ENCODE measurements at regions not wholly inside any gene's neighbourhood (a gene's known extent, or its start where the extent isn't known, plus 50 kb on each side); places are given as distances from the start of the nearest gene placed in this dataset.

- DNase-seq, result no peak
- Histone ChIP-seq H3K4me3 (no peak overlapping the region), H3K9me3 (no peaks in the 10 kb centered on the region), H3K36me3 (no peaks in the 10 kb centered on the region), H3K27me3 (no peaks in the 10 kb centered on the region), H3K4me1 (no peaks in the 10 kb centered on the region), H3K27ac (no peak overlapping the region)
- TF ChIP-seq CTCF (IDR thresholded peaks at IDR 0.05) (no peak), POLR2A (IDR thresholded peaks at IDR 0.05) (no peak)
Observed at GRCh38 chr18:11290786-11291185, 141.4 kb upstream of the PIEZO2 start.

- no peak for TF ChIP-seq CTCF (IDR thresholded peaks at IDR 0.05)
- TF ChIP-seq POLR2A (IDR thresholded peaks at IDR 0.05), result no peak
- Histone ChIP-seq H3K36me3 (no peaks in the 10 kb centered on the region), H3K27me3 (no peaks in the 10 kb centered on the region), H3K4me3 (no peak overlapping the region), H3K4me1 (no peaks in the 10 kb centered on the region), H3K27ac (no peak overlapping the region), H3K9me3 (no peaks in the 10 kb centered on the region)
- no peak for DNase-seq
Observed at GRCh38 chr18:11289248-11289647, 139.9 kb upstream of the PIEZO2 start.

- DNase-seq, result no peak
- H3K36me3 ChIP-seq, result no peaks in the 10 kb centered on the region
- H3K4me1 ChIP-seq, result no peaks in the 10 kb centered on the region
- TF ChIP-seq POLR2A (IDR thresholded peaks at IDR 0.05) (no peak), CTCF (IDR thresholded peaks at IDR 0.05) (no peak)
- no peaks in the 10 kb centered on the region for H3K9me3 ChIP-seq
- H3K27me3 ChIP-seq, result no peaks in the 10 kb centered on the region
- no peak overlapping the region for H3K27ac ChIP-seq
- no peak overlapping the region for H3K4me3 ChIP-seq
Observed at GRCh38 chr18:11288401-11288800, 139.0 kb upstream of the PIEZO2 start.

GRCh38 chr18:11286431-11286830, 137.1 kb upstream of the PIEZO2 start:
- Histone ChIP-seq H3K27ac (no peak overlapping the region), H3K27me3 (no peaks in the 10 kb centered on the region), H3K4me1 (no peaks in the 10 kb centered on the region), H3K36me3 (no peaks in the 10 kb centered on the region), H3K9me3 (no peaks in the 10 kb centered on the region), H3K4me3 (no peak overlapping the region)
- no peak for TF ChIP-seq POLR2A (IDR thresholded peaks at IDR 0.05)
- no peak for TF ChIP-seq CTCF (IDR thresholded peaks at IDR 0.05)
- DNase-seq, result no peak

- TF ChIP-seq CTCF (IDR thresholded peaks at IDR 0.05) (no peak), POLR2A (IDR thresholded peaks at IDR 0.05) (no peak)
- H3K36me3 ChIP-seq, result no peaks in the 10 kb centered on the region
- no peak for DNase-seq
- no peaks in the 10 kb centered on the region for H3K4me1 ChIP-seq
- H3K27ac ChIP-seq, result no peak overlapping the region
- no peaks in the 10 kb centered on the region for H3K9me3 ChIP-seq
- H3K4me3 ChIP-seq, result no peak overlapping the region
- H3K27me3 ChIP-seq, result no peaks in the 10 kb centered on the region
Observed at GRCh38 chr18:11284811-11285210, 135.4 kb upstream of the PIEZO2 start.

- H3K4me1 ChIP-seq, result no peaks in the 10 kb centered on the region
- TF ChIP-seq CTCF (IDR thresholded peaks at IDR 0.05) (no peak), POLR2A (IDR thresholded peaks at IDR 0.05) (no peak)
- H3K36me3 ChIP-seq, result no peaks in the 10 kb centered on the region
- DNase-seq, result no peak
- no peaks in the 10 kb centered on the region for H3K9me3 ChIP-seq
- H3K27me3 ChIP-seq, result no peaks in the 10 kb centered on the region
- no peak overlapping the region for H3K4me3 ChIP-seq
- H3K27ac ChIP-seq, result no peak overlapping the region
Observed at GRCh38 chr18:11284349-11284748, 135.0 kb upstream of the PIEZO2 start.

Data from Peyer's patch (tissue), 4 donors.